HEK293T (cell line): ENCODE measurements at regions not wholly inside any gene's neighbourhood (a gene's known extent, or its start where the extent isn't known, plus 50 kb on each side); places are given as distances from the start of the nearest gene placed in this dataset.

ENCODE experiments used
- BHLHE40 ChIP-seq: fragments of 450-650 bp; IDR thresholded peaks from 2 replicates; pipeline ENCODE4 v1.6.1; 2016; ENCODE audit warnings: mild to moderate bottlenecking, moderate library complexity, borderline replicate concordance
- ELF4 ChIP-seq: fragments of 450-650 bp; IDR thresholded peaks from 2 replicates; pipeline ENCODE4 v1.6.1; 2017; ENCODE audit warnings: antibody characterized with exemption
- FOXA1 ChIP-seq: fragments of 450-650 bp; IDR thresholded peaks from 2 replicates; pipeline ENCODE4 v1.6.1; 2016; ENCODE audit warnings: mild to moderate bottlenecking
- FOXM1 ChIP-seq: fragments of 450-650 bp; IDR thresholded peaks from 2 replicates; pipeline ENCODE4 v1.6.1; 2017; ENCODE audit warnings: mild to moderate bottlenecking, borderline replicate concordance
- NFRKB ChIP-seq: fragments of 450-650 bp; IDR thresholded peaks from 2 replicates; pipeline ENCODE4 v1.6.1; 2016; ENCODE audit warnings: mild to moderate bottlenecking, moderate library complexity
- SUZ12 ChIP-seq: fragments of 450-650 bp; IDR thresholded peaks from 2 replicates; pipeline ENCODE4 v1.6.1; 2016; ENCODE audit warnings: mild to moderate bottlenecking
- TARDBP ChIP-seq: fragments of 450-650 bp; IDR thresholded peaks from 2 replicates; pipeline ENCODE4 v1.6.1; 2016
- TF ChIP-seq, protein P1 (sequence below): fragments of 450-650 bp; IDR thresholded peaks from 2 replicates; pipeline ENCODE4 v1.6.1; 2016

DNA sequence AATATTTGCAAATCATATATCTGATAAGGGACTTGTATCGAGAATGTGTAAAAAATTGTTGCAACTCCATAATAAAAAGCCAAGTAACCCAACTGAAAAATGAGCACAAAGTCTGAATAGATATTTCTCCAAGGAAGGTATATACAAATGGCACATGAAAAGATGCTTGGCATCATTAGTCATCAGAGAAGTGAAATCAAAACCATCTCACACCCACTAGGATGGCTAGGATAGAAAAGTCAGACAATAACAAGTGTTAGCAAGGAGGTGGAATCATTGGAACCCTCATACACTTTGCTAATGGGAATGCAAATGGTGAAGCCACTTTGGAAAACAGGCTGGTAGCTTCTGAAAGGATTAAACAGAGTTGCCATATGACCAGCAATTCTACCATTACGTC lies 182.7 kb downstream of the ERCC6L2 start:
- TF ChIP-seq BHLHE40 (no peak), FOXA1 (no peak), NFRKB (no peak), SUZ12 (no peak), ELF4 (no peak), FOXM1 (no peak), TARDBP (no peak)
- TF ChIP-seq, protein P1, sequence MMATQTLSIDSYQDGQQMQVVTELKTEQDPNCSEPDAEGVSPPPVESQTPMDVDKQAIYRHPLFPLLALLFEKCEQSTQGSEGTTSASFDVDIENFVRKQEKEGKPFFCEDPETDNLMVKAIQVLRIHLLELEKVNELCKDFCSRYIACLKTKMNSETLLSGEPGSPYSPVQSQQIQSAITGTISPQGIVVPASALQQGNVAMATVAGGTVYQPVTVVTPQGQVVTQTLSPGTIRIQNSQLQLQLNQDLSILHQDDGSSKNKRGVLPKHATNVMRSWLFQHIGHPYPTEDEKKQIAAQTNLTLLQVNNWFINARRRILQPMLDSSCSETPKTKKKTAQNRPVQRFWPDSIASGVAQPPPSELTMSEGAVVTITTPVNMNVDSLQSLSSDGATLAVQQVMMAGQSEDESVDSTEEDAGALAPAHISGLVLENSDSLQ = no peak
